GM23338 (cell line): ENCODE measurements at regions not wholly inside any gene's neighbourhood (a gene's known extent, or its start where the extent isn't known, plus 50 kb on each side); places are given as distances from the start of the nearest gene placed in this dataset.
A peak's percentile ranks its signal among the peaks of the same experiment; 100 is the strongest.

Experiments
- ATAC-seq: fragments of 200-7000 bp; cut with Tn5 transposase; 3 replicates; pipeline ENCODE4 v1.9.1; 2020
- DNase-seq: peaks from one replicate; pipeline ENCODE4 v3.0.0-alpha.2; 2015; ENCODE audit warnings: low spot score
- H2AFZ ChIP-seq: fragments of 200-600 bp; sonication (generic); 2 replicates; pipeline ENCODE4 v1.8.0; 2016; ENCODE audit warnings: antibody characterized with exemption, mild to moderate bottlenecking, moderate library complexity
- H3F3A ChIP-seq: fragments of 200-600 bp; sonication (generic); replicated peaks from 2 replicates; pipeline ENCODE4 v1.8.0; 2017; ENCODE audit warnings: antibody characterized with exemption, mixed run types, low read depth
- H3K27ac ChIP-seq: fragments of 200-600 bp; sonication (generic); 2 replicates; pipeline ENCODE4 v1.6.1; 2016; ENCODE audit warnings: low read depth
- H3K27me3 ChIP-seq: fragments of 200-600 bp; sonication (generic); 2 replicates; pipeline ENCODE4 v1.8.0; 2016; ENCODE audit warnings: mild to moderate bottlenecking, mixed run types, moderate library complexity; ENCODE audit not compliant: insufficient read depth
- H3K36me3 ChIP-seq: fragments of 200-600 bp; sonication (generic); 2 replicates; pipeline ENCODE4 v1.8.0; 2016; ENCODE audit warnings: mild to moderate bottlenecking; ENCODE audit not compliant: insufficient read depth
- H3K4me1 ChIP-seq: fragments of 200-600 bp; sonication (generic); 2 replicates; pipeline ENCODE4 v1.8.0; 2016; ENCODE audit warnings: mild to moderate bottlenecking, moderate library complexity; ENCODE audit not compliant: insufficient read depth
- H3K4me2 ChIP-seq: fragments of 200-600 bp; sonication (generic); 2 replicates; pipeline ENCODE4 v1.7.1; 2017; ENCODE audit warnings: mixed run types
- H3K4me3 ChIP-seq: fragments of 200-600 bp; sonication (generic); 2 replicates; pipeline ENCODE4 v1.6.1; 2016; ENCODE audit warnings: mixed run types
- H3K79me2 ChIP-seq: fragments of 200-600 bp; sonication (generic); replicated peaks from 2 replicates; pipeline ENCODE4 v1.8.0; 2017; ENCODE audit warnings: mild to moderate bottlenecking; ENCODE audit not compliant: insufficient read depth
- H3K9me2 ChIP-seq: fragments of 200-600 bp; sonication (generic); 2 replicates; pipeline ENCODE4 v1.8.0; 2017; ENCODE audit not compliant: insufficient read depth
- H4K20me1 ChIP-seq: fragments of 200-600 bp; sonication (generic); replicated peaks from 2 replicates; pipeline ENCODE4 v1.8.0; 2017; ENCODE audit warnings: mild to moderate bottlenecking; ENCODE audit not compliant: insufficient read depth
- H3K27ac Mint-ChIP-seq: 2 replicates; pipeline ENCODE4 v1.8.0; 2020; ENCODE audit warnings: inconsistent platforms, mild to moderate bottlenecking, moderate library complexity, mixed read lengths
- H3K27me3 Mint-ChIP-seq: 3 replicates; pipeline ENCODE4 v1.8.0; 2022; ENCODE audit warnings: low read depth, mild to moderate bottlenecking, moderate library complexity, mixed read lengths, inconsistent platforms; ENCODE audit not compliant: insufficient read depth, poor library complexity
- H3K36me3 Mint-ChIP-seq: 3 replicates; pipeline ENCODE4 v1.8.0; 2021; ENCODE audit warnings: low read depth, mild to moderate bottlenecking, inconsistent platforms, moderate library complexity, mixed read lengths
- H3K4me1 Mint-ChIP-seq: 3 replicates; pipeline ENCODE4 v1.8.0; 2020; ENCODE audit warnings: mild to moderate bottlenecking, inconsistent platforms, mixed read lengths
- H3K4me3 Mint-ChIP-seq: 3 replicates; pipeline ENCODE4 v1.8.0; 2021; ENCODE audit warnings: moderate library complexity, mild to moderate bottlenecking, inconsistent platforms, mixed read lengths
- H3K9me3 Mint-ChIP-seq: 3 replicates; pipeline ENCODE4 v1.8.0; 2020; ENCODE audit warnings: moderate library complexity, mild to moderate bottlenecking, inconsistent platforms, mixed read lengths
- CTCF ChIP-seq, 2 experiments: fragments of 200-600 bp in 1 of 2; sonication (generic) in 1 of 2; conservative IDR thresholded peaks; 2 replicates each; pipeline versions ENCODE4 v1.5.1 to v1.6.1; 2016 to 2017; ENCODE audit warnings: antibody characterized with exemption in 2 of 2, low read depth in 2 of 2, mild to moderate bottlenecking in 2 of 2, moderate library complexity in 1 of 2
- ETS1 ChIP-seq: IDR thresholded peaks from 2 replicates; pipeline ENCODE4 v1.6.1; 2016; ENCODE audit warnings: antibody characterized with exemption
- EZH2 ChIP-seq: fragments of 200-600 bp; sonication (generic); IDR thresholded peaks from one replicate; pipeline ENCODE4 v1.8.0; 2017; ENCODE audit warnings: antibody characterized with exemption, mild to moderate bottlenecking, low read depth; ENCODE audit not compliant: unreplicated experiment
- NANOG ChIP-seq: IDR thresholded peaks from 2 replicates; pipeline ENCODE4 v1.6.1; 2016; ENCODE audit warnings: antibody characterized with exemption, borderline replicate concordance
- POLR2AphosphoS5 ChIP-seq: IDR thresholded peaks from 2 replicates; pipeline ENCODE4 v1.6.1; 2016; ENCODE audit warnings: antibody characterized with exemption, low read depth
- REST ChIP-seq: IDR thresholded peaks from one replicate; pipeline ENCODE4 v1.6.1; 2018; ENCODE audit warnings: antibody characterized with exemption; ENCODE audit not compliant: unreplicated experiment
- STAT1 ChIP-seq: IDR thresholded peaks from one replicate; pipeline ENCODE4 v1.6.1; 2016; ENCODE audit warnings: antibody characterized with exemption; ENCODE audit not compliant: unreplicated experiment
- ZNF114 ChIP-seq: fragments of 250-450 bp; sonication (Bioruptor Pico); IDR thresholded peaks from 2 replicates; pipeline ENCODE4 v1.5.0; 2020; ENCODE audit warnings: mild to moderate bottlenecking, moderate library complexity
- ZNF331 ChIP-seq: fragments of 250-450 bp; sonication (Bioruptor Pico); IDR thresholded peaks from 2 replicates; pipeline ENCODE4 v1.5.0; 2020; ENCODE audit warnings: low read depth, mild to moderate bottlenecking, moderate library complexity
- ZNF462 ChIP-seq: fragments of 250-450 bp; sonication (Bioruptor Pico); IDR thresholded peaks from 2 replicates; pipeline ENCODE4 v1.5.0; 2020; ENCODE audit warnings: mild to moderate bottlenecking, moderate library complexity

GRCh38 chr20:52410182-52410647 lies 218.6 kb upstream of the ZFP64 start:
- no peaks in the 10 kb centered on the region for H3K27me3 ChIP-seq
- H3F3A ChIP-seq: no peaks in the 10 kb centered on the region
- H3K27ac ChIP-seq: no peak overlapping the region
- H3K4me1 ChIP-seq: no peaks in the 10 kb centered on the region
- H2AFZ ChIP-seq: peak overlapping the region; percentile 39; the same call in 1 of the 2 replicates
- H3K79me2 ChIP-seq: no peaks in the 10 kb centered on the region
- no peak overlapping the region for H3K4me2 ChIP-seq
- Mint-ChIP-seq H3K27ac (no peak overlapping the region), H3K27me3 (peaks cover 7% of the 10 kb centered on the region), H3K4me3 (no peak overlapping the region), H3K4me1 (no peaks in the 10 kb centered on the region), H3K36me3 (no peaks in the 10 kb centered on the region), H3K9me3 (peaks cover 3% of the 10 kb centered on the region; the same call in 2 of the 3 replicates)
- DNase-seq (no peak), ATAC-seq (no peak)
- no peaks in the 10 kb centered on the region for H4K20me1 ChIP-seq
- no peak overlapping the region for H3K4me3 ChIP-seq
- peaks cover 10% of the 10 kb centered on the region; the same call in 1 of the 2 replicates for H3K9me2 ChIP-seq
- H3K36me3 ChIP-seq: no peaks in the 10 kb centered on the region
- TF ChIP-seq ZNF114 (CRISPR knock-in tag): no peak
- TF ChIP-seq REST: no peak
- no peak for TF ChIP-seq ETS1
- TF ChIP-seq NANOG: no peak
- TF ChIP-seq STAT1: no peak
- TF ChIP-seq EZH2: no peak
- no peak for TF ChIP-seq ZNF331 (CRISPR knock-in tag)
- TF ChIP-seq POLR2AphosphoS5: no peak

- Mint-ChIP-seq H3K4me1 (no peaks in the 10 kb centered on the region), H3K9me3 (no peaks in the 10 kb centered on the region), H3K4me3 (no peak overlapping the region), H3K27me3 (no peaks in the 10 kb centered on the region), H3K36me3 (no peaks in the 10 kb centered on the region), H3K27ac (no peak overlapping the region)
- Histone ChIP-seq H3K9me2 (peaks cover 10% of the 10 kb centered on the region; the same call in 1 of the 2 replicates), H3K4me2 (no peak overlapping the region), H2AFZ (no peak overlapping the region), H3K27me3 (no peaks in the 10 kb centered on the region), H3K4me3 (no peak overlapping the region), H3F3A (no peaks in the 10 kb centered on the region), H3K79me2 (no peaks in the 10 kb centered on the region), H3K36me3 (no peaks in the 10 kb centered on the region), H4K20me1 (no peaks in the 10 kb centered on the region), H3K27ac (no peak overlapping the region), H3K4me1 (no peaks in the 10 kb centered on the region)
- ATAC-seq: no peak
- DNase-seq: no peak
- TF ChIP-seq ZNF462 (CRISPR knock-in tag): no peak
- no peak for TF ChIP-seq NANOG
- TF ChIP-seq STAT1: no peak
- TF ChIP-seq CTCF (conservative IDR thresholded peaks at IDR 0.05; ENCODE audit: low read depth in 2 of 2): no peak
Measured at GRCh38 chr20:52405986-52406385, 214.4 kb upstream of the ZFP64 start.
